B cell (primary cell): ENCODE measurements at regions not wholly inside any gene's neighbourhood (a gene's known extent, or its start where the extent isn't known, plus 50 kb on each side); places are given as distances from the start of the nearest gene placed in this dataset.

Experiments
- CTCF ChIP-seq: fragments of 200-600 bp; IDR thresholded peaks from one replicate; pipeline ENCODE4 v1.8.0; 2022; ENCODE audit warnings: antibody characterized with exemption, mild to moderate bottlenecking
- EZH2 ChIP-seq: IDR thresholded peaks from 2 replicates; pipeline ENCODE4 v1.6.1; 2012; ENCODE audit warnings: borderline replicate concordance, low read depth, mild to moderate bottlenecking, moderate library complexity, low read length; ENCODE audit not compliant: insufficient read depth, poor library complexity, severe bottlenecking

GRCh38 chr3:137201066-137201465 lies 243.3 kb downstream of the IL20RB start:
- TF ChIP-seq CTCF: no peak
- TF ChIP-seq EZH2: no peak
